ENCODE measurements at regions not wholly inside any gene's neighbourhood (a gene's known extent, or its start where the extent isn't known, plus 50 kb on each side); places are given as distances from the start of the nearest gene placed in this dataset.

GRCh38 chr1:224565611-224566406 is 50.3 kb upstream of the CNIH3 start:
- TF ChIP-seq CTCF (IDR thresholded peaks at IDR 0.05; ENCODE audit: low read depth, low read length), result no peak
- Histone ChIP-seq H3K27me3 (no peaks in the 10 kb centered on the region), H3K4me1 (ENCODE audit: low read depth) (no peaks in the 10 kb centered on the region), H3K4me3 (no peak overlapping the region), H3K36me3 (no peaks in the 10 kb centered on the region), H3K9me3 (ENCODE audit: low read depth) (no peaks in the 10 kb centered on the region), H3K27ac (no peak overlapping the region)
- no peak for DNase-seq (ENCODE audit: low read depth in 1 of 2, low spot score in 1 of 2)
